H9 (cell line): ENCODE measurements at regions not wholly inside any gene's neighbourhood (a gene's known extent, or its start where the extent isn't known, plus 50 kb on each side); places are given as distances from the start of the nearest gene placed in this dataset.

Experiments
- DNase-seq: peaks from one replicate; pipeline ENCODE4 v3.0.0-alpha.2; 2017
- H2AFZ ChIP-seq: one replicate; pipeline ENCODE4 v1.6.1; 2013; ENCODE audit warnings: mild to moderate bottlenecking, low read length, control low read depth, moderate library complexity
- H2AK5ac ChIP-seq: 2 replicates; pipeline ENCODE4 v1.6.1; 2013; ENCODE audit warnings: low read length, control low read depth, mixed read lengths; ENCODE audit not compliant: insufficient read length
- H2BK120ac ChIP-seq: one replicate; pipeline ENCODE4 v1.6.1; 2013; ENCODE audit warnings: low read depth, mild to moderate bottlenecking, low read length, control low read depth, inconsistent platforms; ENCODE audit not compliant: poor library complexity, severe bottlenecking
- H2BK12ac ChIP-seq: 2 replicates; pipeline ENCODE4 v1.6.1; 2013; ENCODE audit warnings: low read length, control low read depth, mixed read lengths, low read depth; ENCODE audit not compliant: insufficient read length
- H2BK15ac ChIP-seq: 2 replicates; pipeline ENCODE4 v1.6.1; 2013; ENCODE audit warnings: low read depth, low read length, control low read depth
- H2BK20ac ChIP-seq: one replicate; pipeline ENCODE4 v1.6.1; 2013; ENCODE audit warnings: low read depth, mild to moderate bottlenecking, low read length, control low read depth, inconsistent platforms; ENCODE audit not compliant: poor library complexity, severe bottlenecking
- H2BK5ac ChIP-seq: 2 replicates; pipeline ENCODE4 v1.6.1; 2013; ENCODE audit warnings: low read length, control low read depth, mixed read lengths; ENCODE audit not compliant: insufficient read length
- H3K14ac ChIP-seq: 2 replicates; pipeline ENCODE4 v1.6.1; 2013; ENCODE audit warnings: low read length, control low read depth; ENCODE audit not compliant: insufficient read depth
- H3K18ac ChIP-seq: 2 replicates; pipeline ENCODE4 v1.6.1; 2013; ENCODE audit warnings: low read depth, mild to moderate bottlenecking, mixed read lengths, low read length, control low read depth; ENCODE audit not compliant: insufficient read length
- H3K23ac ChIP-seq: 2 replicates; pipeline ENCODE4 v1.6.1; 2013; ENCODE audit warnings: low read length, control low read depth, mixed read lengths, low read depth; ENCODE audit not compliant: insufficient read length
- H3K23me2 ChIP-seq: 2 replicates; pipeline ENCODE4 v1.6.1; 2013; ENCODE audit warnings: low read depth, mild to moderate bottlenecking, mixed read lengths, low read length, control low read depth; ENCODE audit not compliant: insufficient read length, poor library complexity, severe bottlenecking
- H3K27ac ChIP-seq: 2 replicates; pipeline ENCODE4 v1.5.1; 2013; ENCODE audit warnings: low read length, control low read depth, mixed read lengths, low read depth; ENCODE audit not compliant: insufficient read length
- H3K27me3 ChIP-seq: 2 replicates; pipeline ENCODE4 v1.6.1; 2013; ENCODE audit warnings: low read length, control low read depth, inconsistent platforms; ENCODE audit not compliant: insufficient read depth
- H3K4ac ChIP-seq: 2 replicates; pipeline ENCODE4 v1.6.1; 2013; ENCODE audit warnings: low read depth, mild to moderate bottlenecking, control low read depth, inconsistent platforms, low read length, moderate library complexity
- H3K4me1 ChIP-seq: 2 replicates; pipeline ENCODE4 v1.6.1; 2013; ENCODE audit warnings: low read length, control low read depth, inconsistent platforms; ENCODE audit not compliant: insufficient read depth
- H3K4me2 ChIP-seq: 2 replicates; pipeline ENCODE4 v1.6.1; 2013; ENCODE audit warnings: low read length, control low read depth, mixed read lengths; ENCODE audit not compliant: insufficient read length, insufficient read depth
- H3K56ac ChIP-seq: 2 replicates; pipeline ENCODE4 v1.6.1; 2013; ENCODE audit warnings: low read depth, mild to moderate bottlenecking, mixed read lengths, low read length, control low read depth; ENCODE audit not compliant: insufficient read length
- H3K79me1 ChIP-seq: 2 replicates; pipeline ENCODE4 v1.6.1; 2013; ENCODE audit warnings: low read depth, mild to moderate bottlenecking, moderate library complexity, low read length, control low read depth, inconsistent platforms; ENCODE audit not compliant: insufficient read depth, poor library complexity, severe bottlenecking
- H3K79me2 ChIP-seq: 2 replicates; pipeline ENCODE4 v1.6.1; 2013; ENCODE audit warnings: low read length, control low read depth, inconsistent platforms; ENCODE audit not compliant: insufficient read depth
- H3K9ac ChIP-seq: 2 replicates; pipeline ENCODE4 v1.6.1; 2013; ENCODE audit warnings: low read length, control low read depth, mixed read lengths; ENCODE audit not compliant: insufficient read length; ENCODE audit errors: extremely low read depth
- H3K9me3 ChIP-seq: one replicate; pipeline ENCODE4 v1.6.1; 2013; ENCODE audit warnings: low read depth, low read length, inconsistent platforms; ENCODE audit not compliant: control insufficient read depth
- H3T11ph ChIP-seq: one replicate; pipeline ENCODE4 v1.6.1; 2013; ENCODE audit warnings: mild to moderate bottlenecking, low read length, control low read depth, inconsistent platforms
- H4K20me1 ChIP-seq: one replicate; pipeline ENCODE4 v1.6.1; 2013; ENCODE audit not compliant: control insufficient read depth, insufficient read length, insufficient read depth
- H4K5ac ChIP-seq: 2 replicates; pipeline ENCODE4 v1.6.1; 2013; ENCODE audit warnings: low read depth, mild to moderate bottlenecking, mixed read lengths, low read length, control low read depth; ENCODE audit not compliant: insufficient read length
- H4K8ac ChIP-seq: replicated peaks from 2 replicates; pipeline ENCODE4 v1.6.1; 2013; ENCODE audit warnings: low read length, control low read depth, mixed read lengths, low read depth; ENCODE audit not compliant: insufficient read length
- H4K91ac ChIP-seq: 2 replicates; pipeline ENCODE4 v1.6.1; 2013; ENCODE audit warnings: low read depth, mild to moderate bottlenecking, moderate library complexity, mixed read lengths, low read length, control low read depth; ENCODE audit not compliant: insufficient read length
- H3K27ac Mint-ChIP-seq, 3 experiments: 2 replicates in 2 of 3; 3 replicates in 1 of 3; pipeline ENCODE4 v1.8.0; 2020 to 2021; ENCODE audit warnings: mixed read lengths in 3 of 3, mild to moderate bottlenecking in 1 of 3, moderate library complexity in 1 of 3
- H3K27me3 Mint-ChIP-seq: 2 replicates; pipeline ENCODE4 v1.8.0; 2021; ENCODE audit warnings: low read depth, mild to moderate bottlenecking, moderate library complexity, mixed read lengths
- H3K36me3 Mint-ChIP-seq, 3 experiments: 2 replicates in 2 of 3; 3 replicates in 1 of 3; pipeline ENCODE4 v1.8.0; 2020 to 2021; ENCODE audit warnings: low read depth in 3 of 3, mixed read lengths in 3 of 3; ENCODE audit not compliant: insufficient read depth in 1 of 3
- H3K4me1 Mint-ChIP-seq, 2 experiments: 2 replicates each; pipeline ENCODE4 v1.8.0; 2020; ENCODE audit warnings: mixed read lengths in 2 of 2
- H3K4me3 Mint-ChIP-seq, 2 experiments: 2 replicates in 1 of 2; 3 replicates in 1 of 2; pipeline ENCODE4 v1.8.0; 2020 to 2021; ENCODE audit warnings: mild to moderate bottlenecking in 2 of 2, mixed read lengths in 2 of 2, moderate library complexity in 1 of 2
- H3K9me3 Mint-ChIP-seq, 2 experiments: 2 replicates in 1 of 2; 3 replicates in 1 of 2; pipeline ENCODE4 v1.8.0; 2020; ENCODE audit warnings: mild to moderate bottlenecking in 2 of 2, mixed read lengths in 2 of 2, moderate library complexity in 1 of 2
- CTCF ChIP-seq: fragments of 200-600 bp; sonication (generic); conservative IDR thresholded peaks from 3 replicates; pipeline ENCODE4 v1.8.0; 2021; ENCODE audit warnings: antibody characterized with exemption, mild to moderate bottlenecking
- WGBS: extraction: QIAGEN DNeasy Blood & Tissue Kit; methylation state at CpG from one replicate; pipeline ENCODE4 v1.1.7; 2013; ENCODE audit warnings: missing lambda C conversion rate, low lambda C conversion rate, mixed read lengths; ENCODE audit not compliant: insufficient read length; ENCODE audit errors: extremely low coverage; 5-methylcytosine and 5-hydroxymethylcytosine counted together

DNA sequence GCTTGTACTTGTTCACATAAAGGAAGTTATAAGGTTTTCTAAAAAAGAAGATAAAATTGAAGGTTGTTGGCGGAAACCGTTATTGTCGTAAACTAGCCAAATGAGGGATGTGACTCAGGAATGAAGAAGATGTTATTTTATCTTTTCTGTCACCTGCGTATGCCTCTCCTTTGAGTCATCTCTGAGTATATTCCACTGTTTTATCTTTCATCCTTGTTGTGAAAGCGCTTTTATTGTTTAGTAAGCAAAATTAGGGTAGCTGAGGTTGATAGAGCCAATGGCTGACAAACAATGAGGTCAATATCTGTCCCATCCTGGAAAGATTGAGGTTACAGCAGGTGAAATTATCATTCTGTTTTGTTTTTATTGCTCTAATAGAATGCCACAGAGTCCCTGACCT is 105.0 kb downstream of the TUSC1 start:
- Histone ChIP-seq H3K4me1 (no peaks in the 10 kb centered on the region), H2BK20ac (no peak overlapping the region), H3K56ac (no peak overlapping the region), H2BK120ac (no peak overlapping the region), H3K14ac (no peak overlapping the region), H3K4ac (no peak overlapping the region), H2AK5ac (no peak overlapping the region), H2BK5ac (no peak overlapping the region), H3K27ac (no peak overlapping the region), H4K91ac (no peak overlapping the region), H3T11ph (no peak overlapping the region), H3K18ac (no peak overlapping the region), H2BK12ac (no peak overlapping the region), H3K9me3 (no peaks in the 10 kb centered on the region), H2AFZ (no peak overlapping the region), H3K23ac (no peak overlapping the region), H3K23me2 (no peaks in the 10 kb centered on the region), H3K27me3 (no peaks in the 10 kb centered on the region), H3K79me2 (no peaks in the 10 kb centered on the region), H4K5ac (no peak overlapping the region), H4K8ac (no peak overlapping the region), H2BK15ac (no peak overlapping the region), H3K9ac (no peak overlapping the region), H4K20me1 (no peaks in the 10 kb centered on the region), H3K79me1 (no peaks in the 10 kb centered on the region), H3K4me2 (no peak overlapping the region)
- H3K27ac Mint-ChIP-seq: no peak overlapping the region
- WGBS: 100% methylated on average over 3 of the region's 5 CpGs
- no peak for DNase-seq
- no peak for TF ChIP-seq CTCF
- H3K4me3 Mint-ChIP-seq: no peak overlapping the region
- no peaks in the 10 kb centered on the region for H3K9me3 Mint-ChIP-seq
- no peaks in the 10 kb centered on the region for H3K36me3 Mint-ChIP-seq
- no peaks in the 10 kb centered on the region for H3K27me3 Mint-ChIP-seq
- peaks cover 0 to 3% of the 10 kb centered on the region in 2 experiments; a peak in 2 of 4 replicates for H3K4me1 Mint-ChIP-seq
